H1 (cell line): ENCODE measurements at regions not wholly inside any gene's neighbourhood (a gene's known extent, or its start where the extent isn't known, plus 50 kb on each side); places are given as distances from the start of the nearest gene placed in this dataset.

Experiments used
- CHD7 ChIP-seq: fragments of 300-600 bp; sonication (generic); IDR thresholded peaks from 2 replicates; pipeline ENCODE4 v1.7.1; 2012; ENCODE audit warnings: low read length, moderate library complexity, mild to moderate bottlenecking, inconsistent platforms; ENCODE audit not compliant: insufficient replicate concordance
- CTCF ChIP-seq, 3 experiments: IDR thresholded peaks; 1 replicate in 2 of 3; 2 replicates in 1 of 3; pipeline versions ENCODE4 v1.5.1 to v1.6.1; 2011; ENCODE audit warnings: low read length in 3 of 3, mild to moderate bottlenecking in 3 of 3, inconsistent platforms in 2 of 3, low read depth in 1 of 3, moderate library complexity in 1 of 3; ENCODE audit not compliant: insufficient read depth in 1 of 3; ENCODE audit errors: control extremely low read depth in 1 of 3
- EZH2 ChIP-seq: fragments of 200-600 bp; sonication (generic); IDR thresholded peaks from 2 replicates; pipeline ENCODE4 v1.7.1; 2012; ENCODE audit warnings: low read depth, mild to moderate bottlenecking, moderate library complexity, low read length, inconsistent platforms; ENCODE audit not compliant: severe bottlenecking
- GABPA ChIP-seq: IDR thresholded peaks from 2 replicates; pipeline ENCODE4 v1.6.1; 2011; ENCODE audit warnings: mild to moderate bottlenecking, low read length, moderate library complexity, borderline replicate concordance; ENCODE audit not compliant: insufficient read depth
- KDM5A ChIP-seq: fragments of 200-600 bp; IDR thresholded peaks from 2 replicates; pipeline ENCODE4 v1.7.1; 2012; ENCODE audit warnings: mild to moderate bottlenecking, low read length, inconsistent platforms, mixed read lengths
- MAFK ChIP-seq: IDR thresholded peaks from 2 replicates; pipeline ENCODE4 v1.6.1; 2012; ENCODE audit warnings: low read depth, mild to moderate bottlenecking, improper control_type of control experiment, low read length
- SIRT6 ChIP-seq: IDR thresholded peaks from one replicate; pipeline ENCODE4 v1.7.1; 2012; ENCODE audit warnings: low read length, inconsistent platforms
- YY1 ChIP-seq: IDR thresholded peaks from 2 replicates; pipeline ENCODE4 v1.6.1; 2011; ENCODE audit warnings: low read depth, mild to moderate bottlenecking, low read length

DNA sequence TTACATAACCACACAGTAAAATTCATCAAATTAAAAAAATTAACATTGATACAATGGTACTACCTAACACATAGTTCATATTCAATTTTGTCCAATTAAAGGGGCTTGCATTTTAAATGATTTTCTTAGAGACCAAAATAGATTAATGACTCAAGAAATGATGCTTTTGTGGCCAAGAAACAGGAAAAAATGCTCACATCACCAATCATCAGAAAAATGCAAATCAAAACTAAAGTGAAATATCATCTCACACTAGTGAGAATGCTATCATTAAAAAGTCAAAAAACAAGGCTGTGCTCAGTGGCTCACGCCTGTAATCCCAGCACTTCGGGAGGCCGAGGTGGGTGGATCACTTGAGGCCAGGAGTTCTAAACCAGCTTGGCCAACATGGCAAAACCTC lies 235.6 kb downstream of the PIK3C3 start:
- TF ChIP-seq EZH2 = no peak
- no peak for TF ChIP-seq YY1
- no peak for TF ChIP-seq CTCF (IDR thresholded peaks at IDR 0.05; ENCODE audit: control extremely low read depth in 1 of 3, insufficient read depth in 1 of 3, low read depth in 1 of 3, low read length in 3 of 3)
- TF ChIP-seq GABPA = no peak
- TF ChIP-seq SIRT6 = no peak
- TF ChIP-seq CHD7 = no peak
- no peak for TF ChIP-seq KDM5A
- TF ChIP-seq MAFK = no peak
